Thoracic aorta (tissue), 2 donors: ENCODE measurements at regions not wholly inside any gene's neighbourhood (a gene's known extent, or its start where the extent isn't known, plus 50 kb on each side); places are given as distances from the start of the nearest gene placed in this dataset.

ENCODE experiments used
- ATAC-seq: fragments of 150-250 bp; one replicate; pipeline ENCODE4 v1.8.0; 2017; ENCODE audit warnings: low read depth; ENCODE audit not compliant: insufficient number of reproducible peaks, low FRiP score
- DNase-seq: peaks from one replicate; pipeline ENCODE4 v3.0.0-alpha.2; 2020; ENCODE audit warnings: low spot score
- H3K27ac ChIP-seq, 2 donors: fragments of 200-600 bp; sonication (generic); 1 replicate in 1 of 2; 2 replicates in 1 of 2; pipeline ENCODE4 v1.5.1; 2016; ENCODE audit warnings: mild to moderate bottlenecking in 2 of 2, moderate library complexity in 2 of 2
- H3K27me3 ChIP-seq: fragments of 200-600 bp; sonication (generic); replicated peaks from 2 replicates; pipeline ENCODE4 v1.6.0; 2016; ENCODE audit warnings: mild to moderate bottlenecking; ENCODE audit not compliant: insufficient read depth
- H3K36me3 ChIP-seq: fragments of 200-600 bp; sonication (generic); one replicate; pipeline ENCODE4 v1.5.1; 2016
- H3K4me1 ChIP-seq, 2 donors: fragments of 200-600 bp; sonication (generic); 1 replicate in 1 of 2; 2 replicates in 1 of 2; pipeline versions ENCODE4 v1.5.1 to v1.6.0; 2016; ENCODE audit warnings: low read depth in 2 of 2, mild to moderate bottlenecking in 1 of 2; ENCODE audit not compliant: control insufficient read depth in 1 of 2
- H3K4me3 ChIP-seq: fragments of 200-600 bp; sonication (generic); 2 replicates; pipeline ENCODE4 v1.5.1; 2016; ENCODE audit warnings: mild to moderate bottlenecking
- H3K9me3 ChIP-seq: fragments of 200-600 bp; sonication (generic); 2 replicates; pipeline ENCODE4 v1.5.1; 2016
- CTCF ChIP-seq: fragments of 200-600 bp; sonication (generic); IDR thresholded peaks from one replicate; pipeline ENCODE4 v1.5.1; 2019; ENCODE audit warnings: antibody characterized with exemption

DNA sequence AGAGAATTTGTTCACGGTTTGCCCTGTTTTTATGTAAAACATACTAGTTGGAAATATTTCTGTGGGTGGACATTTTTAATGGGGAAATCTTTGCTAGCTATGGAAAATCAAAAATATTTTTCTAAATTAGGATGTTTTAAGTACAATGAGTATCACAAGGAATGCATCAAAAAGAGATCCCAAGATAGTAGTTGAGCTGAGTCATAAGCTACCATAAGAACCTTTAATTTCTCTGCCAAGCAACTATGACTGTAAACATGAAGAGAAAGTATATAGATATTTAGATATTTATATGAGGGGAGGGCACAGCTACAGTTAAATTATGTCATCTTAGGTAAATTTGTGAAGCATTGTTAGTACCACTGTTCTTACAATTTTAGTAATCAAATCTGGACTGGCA is 646.2 kb downstream of the XIRP2 start:
- DNase-seq: no peak
- Histone ChIP-seq H3K4me1 (no peaks in the 10 kb centered on the region), H3K27ac (no peak overlapping the region), H3K27me3 (no peaks in the 10 kb centered on the region), H3K9me3 (no peaks in the 10 kb centered on the region), H3K4me3 (no peak overlapping the region), H3K36me3 (no peaks in the 10 kb centered on the region)
- TF ChIP-seq CTCF: no peak
- ATAC-seq: no peak

- no peak for TF ChIP-seq CTCF
- no peaks in the 10 kb centered on the region for H3K9me3 ChIP-seq
- ATAC-seq (no peak), DNase-seq (no peak)
- no peak overlapping the region for H3K4me3 ChIP-seq
- no peaks in the 10 kb centered on the region for H3K4me1 ChIP-seq
- no peak overlapping the region for H3K27ac ChIP-seq
- H3K36me3 ChIP-seq: no peaks in the 10 kb centered on the region
- H3K27me3 ChIP-seq: no peaks in the 10 kb centered on the region
These were observed 636.5 kb downstream of the XIRP2 start for GRCh38 chr2:167524786-167525185.

- TF ChIP-seq CTCF: no peak
- ATAC-seq: no peak
- DNase-seq: no peak
- H3K9me3 ChIP-seq: no peaks in the 10 kb centered on the region
- no peak overlapping the region for H3K27ac ChIP-seq
- H3K4me1 ChIP-seq: no peaks in the 10 kb centered on the region
- no peak overlapping the region for H3K4me3 ChIP-seq
- no peaks in the 10 kb centered on the region for H3K27me3 ChIP-seq
- H3K36me3 ChIP-seq: no peaks in the 10 kb centered on the region
These were observed 621.9 kb downstream of the XIRP2 start for GRCh38 chr2:167510071-167510759.

DNA sequence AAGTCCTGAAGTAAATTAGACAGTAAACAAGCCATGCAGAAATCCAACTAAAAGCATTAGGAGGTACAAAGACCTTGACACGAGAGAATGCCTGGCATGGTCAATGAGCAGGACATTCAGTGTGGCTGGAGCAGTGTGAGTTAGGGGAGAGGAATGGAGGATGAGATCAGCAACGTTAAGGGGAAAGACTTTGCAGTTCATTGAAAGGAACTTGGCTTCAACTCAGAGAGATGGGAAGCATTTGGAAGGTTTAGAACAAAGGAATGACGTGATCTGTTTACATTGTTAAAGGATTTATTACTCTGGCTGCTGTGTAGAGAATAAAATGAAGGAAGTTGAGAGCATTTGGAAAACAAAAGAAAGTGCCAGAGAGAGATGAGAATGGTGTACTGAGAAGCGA is 621.3 kb downstream of the XIRP2 start:
- Histone ChIP-seq H3K27me3 (no peaks in the 10 kb centered on the region), H3K9me3 (no peaks in the 10 kb centered on the region), H3K4me3 (no peak overlapping the region), H3K4me1 (no peaks in the 10 kb centered on the region), H3K27ac (no peak overlapping the region), H3K36me3 (no peaks in the 10 kb centered on the region)
- ATAC-seq (no peak), DNase-seq (no peak)
- TF ChIP-seq CTCF: no peak

GRCh38 chr2:167508709-167509108 is 620.4 kb downstream of the XIRP2 start:
- Histone ChIP-seq H3K36me3 (no peaks in the 10 kb centered on the region), H3K27me3 (no peaks in the 10 kb centered on the region), H3K9me3 (no peaks in the 10 kb centered on the region), H3K27ac (no peak overlapping the region), H3K4me3 (no peak overlapping the region), H3K4me1 (no peaks in the 10 kb centered on the region)
- ATAC-seq (no peak), DNase-seq (no peak)
- TF ChIP-seq CTCF: no peak
